Loucy (cell line): ENCODE measurements at regions not wholly inside any gene's neighbourhood (a gene's known extent, or its start where the extent isn't known, plus 50 kb on each side); places are given as distances from the start of the nearest gene placed in this dataset.

Experiments used
- H2AFZ ChIP-seq: fragments of 200-600 bp; sonication (generic); 2 replicates; pipeline ENCODE4 v1.6.0; 2016; ENCODE audit warnings: antibody characterized with exemption, mild to moderate bottlenecking, low read length, moderate library complexity
- H3F3A ChIP-seq: fragments of 200-600 bp; 2 replicates; pipeline ENCODE4 v1.6.0; 2016; ENCODE audit warnings: antibody characterized with exemption, low read depth, mild to moderate bottlenecking
- H3K27me3 ChIP-seq: fragments of 200-600 bp; sonication (generic); 2 replicates; pipeline ENCODE4 v1.6.1; 2014; ENCODE audit warnings: low read length, mild to moderate bottlenecking; ENCODE audit not compliant: insufficient read depth, poor library complexity, severe bottlenecking
- H3K36me3 ChIP-seq: fragments of 200-600 bp; sonication (generic); 2 replicates; pipeline ENCODE4 v1.6.1; 2016; ENCODE audit warnings: low read length; ENCODE audit not compliant: insufficient read depth
- H3K4me1 ChIP-seq: fragments of 200-600 bp; sonication (generic); 2 replicates; pipeline ENCODE4 v1.5.1; 2014; ENCODE audit warnings: low read length, mild to moderate bottlenecking; ENCODE audit not compliant: insufficient read depth, poor library complexity, severe bottlenecking
- H3K4me2 ChIP-seq: fragments of 200-600 bp; sonication (generic); 2 replicates; pipeline ENCODE4 v1.6.0; 2014; ENCODE audit warnings: antibody characterized with exemption, low read length, low read depth, mild to moderate bottlenecking; ENCODE audit not compliant: poor library complexity, severe bottlenecking
- H3K4me3 ChIP-seq: fragments of 200-600 bp; sonication (generic); 2 replicates; pipeline ENCODE4 v1.5.1; 2014; ENCODE audit warnings: low read length, mild to moderate bottlenecking, mixed read lengths; ENCODE audit not compliant: poor library complexity, severe bottlenecking
- H3K79me2 ChIP-seq: fragments of 200-600 bp; sonication (generic); 2 replicates; pipeline ENCODE4 v1.6.1; 2014; ENCODE audit warnings: low read length; ENCODE audit not compliant: insufficient read depth
- H3K9ac ChIP-seq: fragments of 200-600 bp; sonication (generic); 2 replicates; pipeline ENCODE4 v1.6.0; 2014; ENCODE audit warnings: mild to moderate bottlenecking, low read depth, low read length, moderate library complexity; ENCODE audit not compliant: poor library complexity, severe bottlenecking
- H3K9me2 ChIP-seq: fragments of 200-600 bp; sonication (generic); replicated peaks from 2 replicates; pipeline ENCODE4 v1.6.1; 2016; ENCODE audit warnings: low read depth, low read length, mixed read lengths
- H3K9me3 ChIP-seq: fragments of 200-600 bp; sonication (generic); 2 replicates; pipeline ENCODE4 v1.6.1; 2014; ENCODE audit warnings: mild to moderate bottlenecking, antibody characterized with exemption, low read length, low read depth; ENCODE audit not compliant: insufficient read depth
- H4K20me1 ChIP-seq: fragments of 200-600 bp; sonication (generic); 2 replicates; pipeline ENCODE4 v1.6.0; 2014; ENCODE audit warnings: antibody characterized with exemption, low read length, mild to moderate bottlenecking; ENCODE audit not compliant: insufficient read depth, poor library complexity, severe bottlenecking
- CTCF ChIP-seq: fragments of 200-600 bp; sonication (generic); conservative IDR thresholded peaks from 2 replicates; pipeline ENCODE4 v1.5.1; 2014; ENCODE audit warnings: mild to moderate bottlenecking, antibody characterized with exemption, low read length
- EZH2phosphoT487 ChIP-seq: fragments of 200-600 bp; IDR thresholded peaks from 2 replicates; pipeline ENCODE4 v1.6.1; 2018; ENCODE audit warnings: antibody characterized with exemption, mild to moderate bottlenecking, moderate library complexity, borderline replicate concordance

GRCh38 chr4:134540588-134540987, 339.0 kb upstream of the PABPC4L start:
- Histone ChIP-seq H3K27me3 (no peaks in the 10 kb centered on the region), H3K9me3 (no peaks in the 10 kb centered on the region), H4K20me1 (no peaks in the 10 kb centered on the region), H3K9me2 (no peaks in the 10 kb centered on the region), H3F3A (no peaks in the 10 kb centered on the region), H3K4me2 (no peak overlapping the region), H2AFZ (no peak overlapping the region), H3K36me3 (no peaks in the 10 kb centered on the region), H3K79me2 (no peaks in the 10 kb centered on the region), H3K9ac (no peak overlapping the region), H3K4me3 (no peak overlapping the region), H3K4me1 (no peaks in the 10 kb centered on the region)
- TF ChIP-seq CTCF: no peak
- TF ChIP-seq EZH2phosphoT487: no peak

GRCh38 chr4:134539729-134540231, 338.2 kb upstream of the PABPC4L start:
- no peaks in the 10 kb centered on the region for H3F3A ChIP-seq
- TF ChIP-seq CTCF: no peak
- no peak for TF ChIP-seq EZH2phosphoT487
- no peak overlapping the region for H3K4me3 ChIP-seq
- H3K36me3 ChIP-seq: no peaks in the 10 kb centered on the region
- no peaks in the 10 kb centered on the region for H4K20me1 ChIP-seq
- H3K27me3 ChIP-seq: no peaks in the 10 kb centered on the region
- H3K4me2 ChIP-seq: no peak overlapping the region
- no peak overlapping the region for H3K9ac ChIP-seq
- no peaks in the 10 kb centered on the region for H3K4me1 ChIP-seq
- H3K79me2 ChIP-seq: no peaks in the 10 kb centered on the region
- no peaks in the 10 kb centered on the region for H3K9me2 ChIP-seq
- H3K9me3 ChIP-seq: no peaks in the 10 kb centered on the region
- H2AFZ ChIP-seq: no peak overlapping the region

DNA sequence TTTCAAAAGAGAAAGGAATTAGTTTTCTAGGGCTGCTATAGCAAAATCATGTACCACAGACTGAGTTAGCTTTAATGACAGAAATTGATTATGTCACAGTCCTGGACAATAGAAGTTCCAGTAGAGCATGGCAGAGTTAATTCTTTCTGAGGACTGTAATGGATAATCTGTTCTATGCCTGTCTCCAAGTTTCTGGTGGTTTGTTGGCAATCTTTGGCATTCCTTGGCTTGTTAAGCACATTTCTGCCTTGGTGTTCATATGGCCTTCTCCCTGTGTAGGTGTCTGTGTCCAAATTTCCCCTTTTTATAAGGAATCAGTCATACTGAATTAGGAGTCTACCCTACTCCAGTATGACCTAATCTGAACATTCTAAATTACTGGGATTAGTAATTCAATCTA, 336.1 kb upstream of the PABPC4L start:
- Histone ChIP-seq H3K79me2 (no peaks in the 10 kb centered on the region), H3F3A (no peaks in the 10 kb centered on the region), H3K36me3 (no peaks in the 10 kb centered on the region), H3K4me2 (no peak overlapping the region), H3K9me3 (no peaks in the 10 kb centered on the region), H4K20me1 (no peaks in the 10 kb centered on the region), H3K9me2 (no peaks in the 10 kb centered on the region), H3K4me1 (no peaks in the 10 kb centered on the region), H2AFZ (no peak overlapping the region), H3K4me3 (no peak overlapping the region), H3K27me3 (no peaks in the 10 kb centered on the region), H3K9ac (no peak overlapping the region)
- no peak for TF ChIP-seq EZH2phosphoT487

DNA sequence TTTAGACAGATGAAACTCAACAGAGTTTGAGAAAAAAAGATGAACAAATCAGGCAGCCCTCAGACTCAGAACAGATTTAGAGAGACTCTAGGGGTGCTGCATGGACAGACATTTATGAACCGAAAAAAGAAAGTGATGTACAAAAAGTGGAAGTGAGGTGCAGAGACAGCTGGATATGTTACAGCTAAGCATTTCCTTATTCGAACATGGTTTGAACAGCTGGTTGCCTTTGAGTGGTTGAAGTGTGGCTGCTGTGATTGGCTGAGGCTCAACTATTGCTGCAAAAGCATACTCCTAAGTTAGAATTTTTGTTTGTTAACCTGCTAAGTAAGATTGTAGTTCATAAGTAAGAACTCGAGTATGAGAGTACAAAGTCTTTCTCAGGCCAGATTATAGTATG, 331.5 kb upstream of the PABPC4L start:
- H3K36me3 ChIP-seq: no peaks in the 10 kb centered on the region
- TF ChIP-seq CTCF: no peak
- TF ChIP-seq EZH2phosphoT487: no peak
- no peak overlapping the region for H3K9ac ChIP-seq
- no peaks in the 10 kb centered on the region for H3K79me2 ChIP-seq
- no peak overlapping the region for H3K4me3 ChIP-seq
- H3F3A ChIP-seq: no peaks in the 10 kb centered on the region
- H2AFZ ChIP-seq: no peak overlapping the region
- H3K4me1 ChIP-seq: no peaks in the 10 kb centered on the region
- no peaks in the 10 kb centered on the region for H3K27me3 ChIP-seq
- H3K9me3 ChIP-seq: no peaks in the 10 kb centered on the region
- no peaks in the 10 kb centered on the region for H4K20me1 ChIP-seq
- H3K9me2 ChIP-seq: no peaks in the 10 kb centered on the region
- no peak overlapping the region for H3K4me2 ChIP-seq
